ENCODE measurements at regions not wholly inside any gene's neighbourhood (a gene's known extent, or its start where the extent isn't known, plus 50 kb on each side); places are given as distances from the start of the nearest gene placed in this dataset.

GRCh38 chr4:38243388-38244053 is 283.3 kb downstream of the PTTG2 start (continued):
- TF ChIP-seq SIX5 (IDR thresholded peaks at IDR 0.05; ENCODE audit: borderline replicate concordance in 1 of 2, insufficient read depth in 1 of 2, low read depth in 1 of 2, low read length in 2 of 2) (no peak), ZNF695 (CRISPR knock-in tag; IDR thresholded peaks at IDR 0.05) (no peak), GATAD2A (IDR thresholded peaks at IDR 0.05) (peak; percentile 9; the same call in 1 of the 2 replicates), ZNF77 (CRISPR knock-in tag; IDR thresholded peaks at IDR 0.05) (no peak), NR2C1 (IDR thresholded peaks at IDR 0.05) (0 out of 2 replicates have a peak, but pooled peaks have one; percentile 24), NR2C1 (tag; IDR thresholded peaks at IDR 0.05) (no peak), NONO (IDR thresholded peaks at IDR 0.05; ENCODE audit: low read depth in 2 of 2, low read length in 1 of 2) (no peak), LARP7 (IDR thresholded peaks at IDR 0.05) (peak; percentile 98), CHD4 (IDR thresholded peaks at IDR 0.05; ENCODE audit: insufficient read depth, insufficient replicate concordance, low read depth, low read length, poor library complexity, severe bottlenecking) (peak; percentile 61), ZFP30 (CRISPR knock-in tag; IDR thresholded peaks at IDR 0.05; ENCODE audit: borderline replicate concordance) (no peak), FOXP1 (CRISPR knock-in tag; IDR thresholded peaks at IDR 0.05) (peak; percentile 41; the same call in 1 of the 2 replicates), NKRF (IDR thresholded peaks at IDR 0.05; ENCODE audit: borderline replicate concordance) (peak; percentile 77), HDAC2 (IDR thresholded peaks at IDR 0.05) (no peak), DEAF1 (CRISPR knock-in tag; IDR thresholded peaks at IDR 0.05) (no peak), JUN (IDR thresholded peaks at IDR 0.05; ENCODE audit: borderline replicate concordance, low read depth, low read length) (no peak), JUN (CRISPR knock-in tag; IDR thresholded peaks at IDR 0.05; ENCODE audit: borderline replicate concordance) (no peak), ZNF232 (CRISPR knock-in tag; IDR thresholded peaks at IDR 0.05) (no peak), SMARCE1 (IDR thresholded peaks at IDR 0.05) (0 out of 2 replicates have a peak, but pooled peaks have one; percentile 24), GABPB1 (CRISPR knock-in tag; IDR thresholded peaks at IDR 0.05) (no peak), STAG1 (CRISPR knock-in tag; IDR thresholded peaks at IDR 0.05; ENCODE audit: borderline replicate concordance) (no peak), TARDBP (IDR thresholded peaks at IDR 0.05) (peak; percentile 26; the same call in 1 of the 2 replicates)
- TF ChIP-seq, protein P1, sequence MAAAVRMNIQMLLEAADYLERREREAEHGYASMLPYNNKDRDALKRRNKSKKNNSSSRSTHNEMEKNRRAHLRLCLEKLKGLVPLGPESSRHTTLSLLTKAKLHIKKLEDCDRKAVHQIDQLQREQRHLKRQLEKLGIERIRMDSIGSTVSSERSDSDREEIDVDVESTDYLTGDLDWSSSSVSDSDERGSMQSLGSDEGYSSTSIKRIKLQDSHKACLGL (CRISPR knock-in tag; IDR thresholded peaks at IDR 0.05; ENCODE audit: borderline replicate concordance, poor library complexity, severe bottlenecking): no peak
- TF ChIP-seq, protein P2, sequence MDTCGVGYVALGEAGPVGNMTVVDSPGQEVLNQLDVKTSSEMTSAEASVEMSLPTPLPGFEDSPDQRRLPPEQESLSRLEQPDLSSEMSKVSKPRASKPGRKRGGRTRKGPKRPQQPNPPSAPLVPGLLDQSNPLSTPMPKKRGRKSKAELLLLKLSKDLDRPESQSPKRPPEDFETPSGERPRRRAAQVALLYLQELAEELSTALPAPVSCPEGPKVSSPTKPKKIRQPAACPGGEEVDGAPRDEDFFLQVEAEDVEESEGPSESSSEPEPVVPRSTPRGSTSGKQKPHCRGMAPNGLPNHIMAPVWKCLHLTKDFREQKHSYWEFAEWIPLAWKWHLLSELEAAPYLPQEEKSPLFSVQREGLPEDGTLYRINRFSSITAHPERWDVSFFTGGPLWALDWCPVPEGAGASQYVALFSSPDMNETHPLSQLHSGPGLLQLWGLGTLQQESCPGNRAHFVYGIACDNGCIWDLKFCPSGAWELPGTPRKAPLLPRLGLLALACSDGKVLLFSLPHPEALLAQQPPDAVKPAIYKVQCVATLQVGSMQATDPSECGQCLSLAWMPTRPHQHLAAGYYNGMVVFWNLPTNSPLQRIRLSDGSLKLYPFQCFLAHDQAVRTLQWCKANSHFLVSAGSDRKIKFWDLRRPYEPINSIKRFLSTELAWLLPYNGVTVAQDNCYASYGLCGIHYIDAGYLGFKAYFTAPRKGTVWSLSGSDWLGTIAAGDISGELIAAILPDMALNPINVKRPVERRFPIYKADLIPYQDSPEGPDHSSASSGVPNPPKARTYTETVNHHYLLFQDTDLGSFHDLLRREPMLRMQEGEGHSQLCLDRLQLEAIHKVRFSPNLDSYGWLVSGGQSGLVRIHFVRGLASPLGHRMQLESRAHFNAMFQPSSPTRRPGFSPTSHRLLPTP (IDR thresholded peaks at IDR 0.05; ENCODE audit: borderline replicate concordance, extremely low read depth, insufficient read length): no peak

Data from K562 (cell line).